ENCODE measurements at regions not wholly inside any gene's neighbourhood (a gene's known extent, or its start where the extent isn't known, plus 50 kb on each side); places are given as distances from the start of the nearest gene placed in this dataset.

GRCh38 chr5:158570502-158570901 lies 529.2 kb downstream of the EBF1 start:
- no peak for TF ChIP-seq CTCF (IDR thresholded peaks at IDR 0.05)
- TF ChIP-seq USF1 (CRISPR knock-in tag; IDR thresholded peaks at IDR 0.05) = no peak

Data from WTC11 (cell line).